DOHH2 (cell line): ENCODE measurements at regions not wholly inside any gene's neighbourhood (a gene's known extent, or its start where the extent isn't known, plus 50 kb on each side); places are given as distances from the start of the nearest gene placed in this dataset.

ENCODE experiments used
- CTCF ChIP-seq: fragments of 200-600 bp; sonication (generic); IDR thresholded peaks from one replicate; pipeline ENCODE4 v1.5.1; 2014; ENCODE audit warnings: antibody characterized with exemption, mild to moderate bottlenecking, low read depth, low read length; ENCODE audit not compliant: poor library complexity, severe bottlenecking
- EZH2phosphoT487 ChIP-seq: fragments of 200-600 bp; sonication (generic); IDR thresholded peaks from 2 replicates; pipeline ENCODE4 v1.6.1; 2017; ENCODE audit warnings: borderline replicate concordance, mild to moderate bottlenecking, antibody characterized with exemption, low read length, moderate library complexity, mixed read lengths

GRCh38 chr3:72678867-72679266 lies 169.4 kb downstream of the SHQ1 start:
- TF ChIP-seq CTCF: no peak
- TF ChIP-seq EZH2phosphoT487: no peak
